Activated CD4-positive, alpha-beta memory T cell treated with anti-CD3 and anti-CD28 coated beads for 36 hours (primary cell): ENCODE measurements at regions not wholly inside any gene's neighbourhood (a gene's known extent, or its start where the extent isn't known, plus 50 kb on each side); places are given as distances from the start of the nearest gene placed in this dataset.

ENCODE experiments used
- CTCF ChIA-PET: fragments of 350-600 bp; sonication (Branson Sonifier 250); formaldehyde crosslinking; loops from one replicate; lab custom pipeline; 2021; ENCODE audit warnings: antibody characterized with exemption, inconsistent platforms; lab: Charles Lee
- POLR2A ChIA-PET: fragments of 350-600 bp; sonication (Branson Sonifier 250); formaldehyde crosslinking; loops from one replicate; lab custom pipeline; 2021; ENCODE audit warnings: antibody characterized with exemption; lab: Charles Lee
- DNase-seq: peaks from one replicate; pipeline ENCODE4 v3.0.0-alpha.2; 2020
- H3K27ac Mint-ChIP-seq: one replicate; pipeline ENCODE4 v1.8.0; 2021; ENCODE audit warnings: mixed read lengths
- H3K27me3 Mint-ChIP-seq: one replicate; pipeline ENCODE4 v1.8.0; 2021; ENCODE audit warnings: mixed read lengths
- H3K36me3 Mint-ChIP-seq: one replicate; pipeline ENCODE4 v1.8.0; 2021; ENCODE audit warnings: mixed read lengths
- H3K4me1 Mint-ChIP-seq: one replicate; pipeline ENCODE4 v1.8.0; 2021; ENCODE audit warnings: low read depth, mixed read lengths
- H3K4me3 Mint-ChIP-seq: one replicate; pipeline ENCODE4 v1.8.0; 2021; ENCODE audit warnings: mild to moderate bottlenecking, mixed read lengths
- H3K9me3 Mint-ChIP-seq: one replicate; pipeline ENCODE4 v1.8.0; 2021; ENCODE audit warnings: mixed read lengths
- intact Hi-C: fragments of 100-400 bp; cut with micrococcal nuclease; formaldehyde crosslinking; loops from one replicate; pipeline ENCODE4 v1.15.1; 2023

DNA sequence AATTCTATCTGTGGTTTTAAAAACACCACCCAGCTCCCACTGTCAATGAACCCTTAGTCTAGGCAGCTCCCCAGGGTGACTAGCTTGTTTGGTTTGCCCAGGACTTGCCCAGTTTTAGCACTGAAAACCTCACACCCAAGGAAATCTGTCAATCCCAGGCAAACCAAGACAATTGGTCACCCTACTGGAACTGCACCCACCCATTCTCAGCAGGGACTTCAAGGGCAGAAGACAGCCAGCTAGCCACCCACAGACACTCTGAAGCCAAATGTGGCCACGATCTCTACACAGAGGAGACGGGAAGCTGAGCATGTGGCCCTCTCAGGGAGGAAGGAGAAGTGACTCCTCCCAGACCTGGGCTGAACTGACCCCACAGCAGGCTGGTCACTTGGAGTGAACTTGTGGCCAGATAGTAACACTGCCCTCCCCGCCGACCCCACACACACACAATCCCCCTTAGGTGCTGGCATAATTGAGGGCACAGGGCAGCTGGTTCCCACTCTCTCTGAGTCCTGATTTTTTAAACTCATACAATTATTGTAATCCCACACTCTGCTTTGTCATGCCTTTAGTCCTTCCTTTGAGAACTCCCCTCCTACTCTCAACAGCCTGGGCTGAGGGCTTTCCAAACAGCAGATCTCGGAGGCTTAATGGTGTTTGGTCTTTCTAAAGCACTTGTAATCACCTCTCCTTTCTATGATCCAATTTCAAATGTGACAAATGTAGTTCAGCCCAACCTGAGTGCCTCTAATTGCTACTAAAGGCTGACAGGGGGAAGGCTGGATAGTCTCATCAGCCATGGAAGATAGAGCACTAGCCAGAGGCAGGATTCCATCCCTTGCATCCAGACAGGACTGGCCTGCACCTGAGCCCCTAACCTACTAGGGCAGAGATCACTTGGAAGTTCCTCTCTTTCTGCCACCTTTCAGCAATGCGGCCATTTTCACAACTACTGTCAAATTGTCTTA is 74.7 kb upstream of the DRD2 start:
- H3K9me3 Mint-ChIP-seq = no peaks in the 10 kb centered on the region

DNA sequence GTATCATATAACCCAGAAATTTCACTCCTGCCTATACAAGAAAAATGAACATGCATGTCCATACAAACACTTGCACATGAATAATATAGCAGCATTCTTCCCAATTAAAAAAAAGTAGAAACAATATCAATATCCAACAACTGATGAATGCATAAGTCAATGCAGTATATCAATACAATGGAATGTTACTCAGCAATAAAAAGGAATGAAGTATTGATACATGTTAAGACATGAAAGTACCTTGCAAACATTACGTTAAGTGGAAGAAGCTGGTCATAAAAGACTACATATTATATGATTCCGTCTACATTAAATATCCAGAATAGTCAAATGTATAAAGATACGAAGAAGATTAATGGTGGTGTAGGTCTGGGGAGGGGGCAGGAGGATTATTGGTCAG is 73.9 kb upstream of the DRD2 start:
- no peak overlapping the region for H3K27ac Mint-ChIP-seq
- POLR2A ChIA-PET = no interaction called here
- no peaks in the 10 kb centered on the region for H3K36me3 Mint-ChIP-seq
- H3K9me3 Mint-ChIP-seq = no peaks in the 10 kb centered on the region
- H3K4me1 Mint-ChIP-seq = no peaks in the 10 kb centered on the region
- H3K4me3 Mint-ChIP-seq = no peak overlapping the region
- H3K27me3 Mint-ChIP-seq = peaks cover 19% of the 10 kb centered on the region
- intact Hi-C loops = no loop called here
- DNase-seq = no peak
- CTCF ChIA-PET = no interaction called here

More for the DNA sequence above, 74.7 kb upstream of the DRD2 start:
- DNase-seq = no peak
- Mint-ChIP-seq H3K27ac (no peak overlapping the region), H3K36me3 (no peaks in the 10 kb centered on the region), H3K4me3 (no peak overlapping the region), H3K4me1 (no peaks in the 10 kb centered on the region), H3K27me3 (peaks cover 19% of the 10 kb centered on the region)
- ChIA-PET CTCF (no interaction called here), POLR2A (no interaction called here)
- intact Hi-C loops = no loop called here

DNA sequence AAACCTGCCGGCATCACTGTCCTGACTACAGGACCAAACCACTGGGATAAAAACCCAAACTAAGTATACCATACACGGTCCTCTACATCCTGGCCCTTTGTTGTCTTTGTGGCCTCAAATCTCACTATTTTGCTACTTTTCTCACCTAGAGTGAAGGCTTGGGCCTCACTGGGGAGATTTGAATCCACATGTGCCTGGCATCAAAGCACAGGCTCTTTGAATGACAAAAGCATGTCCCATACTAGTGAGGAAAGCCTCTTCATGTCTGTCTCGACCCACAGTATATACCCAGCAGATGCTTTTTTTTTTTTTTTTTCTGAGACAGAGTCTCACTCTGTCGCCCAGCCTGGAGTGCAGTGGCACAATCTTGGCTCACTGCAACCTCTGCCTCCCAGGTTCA is 72.5 kb upstream of the DRD2 start:
- Mint-ChIP-seq H3K27me3 (peaks cover 19% of the 10 kb centered on the region), H3K4me3 (no peak overlapping the region), H3K4me1 (no peaks in the 10 kb centered on the region), H3K9me3 (no peaks in the 10 kb centered on the region), H3K36me3 (no peaks in the 10 kb centered on the region), H3K27ac (no peak overlapping the region)
- intact Hi-C loops = no loop called here
- no peak for DNase-seq
- POLR2A ChIA-PET = no interaction called here
- CTCF ChIA-PET = no interaction called here

DNA sequence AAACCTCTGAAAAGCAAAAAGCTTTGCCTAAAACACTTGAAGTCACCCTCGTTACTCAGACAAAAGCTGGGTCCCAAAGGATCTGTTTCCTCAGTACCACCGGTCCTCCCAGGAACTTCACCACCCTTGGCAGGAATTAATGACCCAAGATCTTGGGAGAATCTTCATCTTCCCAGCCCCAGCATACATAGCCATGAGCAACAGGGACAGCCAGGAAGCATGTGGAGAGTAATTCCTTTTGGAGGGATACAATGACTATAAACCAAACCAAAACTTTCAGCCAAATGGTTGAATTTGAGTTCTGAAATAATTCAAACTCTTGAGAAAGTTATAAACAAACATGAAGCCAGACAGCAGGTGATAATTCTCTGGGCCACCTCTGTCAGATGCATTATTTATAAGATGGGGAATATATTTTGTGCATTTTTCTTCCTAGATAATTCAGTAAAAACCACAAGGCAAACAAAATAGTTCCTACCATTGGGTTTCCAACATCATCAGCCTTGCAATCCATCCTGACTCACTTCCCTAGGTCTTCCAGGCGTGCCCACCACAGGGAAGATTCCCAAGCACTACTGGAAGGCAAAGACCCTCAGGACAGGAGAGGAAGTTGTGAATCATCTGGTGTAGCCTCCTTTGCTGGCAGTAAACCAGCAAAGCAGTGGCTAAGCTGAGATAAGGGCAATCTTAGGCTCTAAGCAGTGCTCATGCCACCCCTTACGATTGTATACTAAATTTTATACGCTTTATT is 71.7 kb upstream of the DRD2 start:
- H3K4me1 Mint-ChIP-seq = no peaks in the 10 kb centered on the region
- no peaks in the 10 kb centered on the region for H3K9me3 Mint-ChIP-seq
- H3K27me3 Mint-ChIP-seq = peaks cover 22% of the 10 kb centered on the region
- ChIA-PET CTCF (no interaction called here), POLR2A (no interaction called here)
- no peak for DNase-seq
- no peak overlapping the region for H3K27ac Mint-ChIP-seq
- H3K36me3 Mint-ChIP-seq = no peaks in the 10 kb centered on the region
- intact Hi-C loops = no loop called here
- H3K4me3 Mint-ChIP-seq = no peak overlapping the region

DNA sequence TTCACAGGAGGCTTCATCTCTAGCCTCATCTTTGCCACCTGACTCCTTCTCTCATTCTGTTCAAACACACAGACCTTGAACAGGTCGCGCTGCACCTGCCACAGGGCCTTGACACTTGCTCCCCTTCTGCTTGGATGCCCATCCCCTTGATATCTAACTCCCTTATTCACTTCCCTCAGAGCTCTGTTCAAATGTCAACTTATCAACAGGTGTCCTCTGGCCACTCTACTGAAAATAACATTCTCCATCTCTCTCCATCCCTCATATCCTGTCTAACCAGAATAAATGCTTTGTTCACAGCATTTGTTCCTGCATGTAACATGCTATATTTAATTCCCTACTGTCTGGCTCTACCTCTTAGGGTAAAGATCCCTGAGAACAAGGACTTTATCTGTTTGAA is 67.2 kb upstream of the DRD2 start:
- ChIA-PET POLR2A (no interaction called here), CTCF (no interaction called here)
- no peak overlapping the region for H3K27ac Mint-ChIP-seq
- no peaks in the 10 kb centered on the region for H3K4me1 Mint-ChIP-seq
- H3K4me3 Mint-ChIP-seq = no peak overlapping the region
- H3K9me3 Mint-ChIP-seq = no peaks in the 10 kb centered on the region
- intact Hi-C loops = no loop called here
- no peaks in the 10 kb centered on the region for H3K36me3 Mint-ChIP-seq
- DNase-seq = no peak
- peaks cover 12% of the 10 kb centered on the region for H3K27me3 Mint-ChIP-seq

DNA sequence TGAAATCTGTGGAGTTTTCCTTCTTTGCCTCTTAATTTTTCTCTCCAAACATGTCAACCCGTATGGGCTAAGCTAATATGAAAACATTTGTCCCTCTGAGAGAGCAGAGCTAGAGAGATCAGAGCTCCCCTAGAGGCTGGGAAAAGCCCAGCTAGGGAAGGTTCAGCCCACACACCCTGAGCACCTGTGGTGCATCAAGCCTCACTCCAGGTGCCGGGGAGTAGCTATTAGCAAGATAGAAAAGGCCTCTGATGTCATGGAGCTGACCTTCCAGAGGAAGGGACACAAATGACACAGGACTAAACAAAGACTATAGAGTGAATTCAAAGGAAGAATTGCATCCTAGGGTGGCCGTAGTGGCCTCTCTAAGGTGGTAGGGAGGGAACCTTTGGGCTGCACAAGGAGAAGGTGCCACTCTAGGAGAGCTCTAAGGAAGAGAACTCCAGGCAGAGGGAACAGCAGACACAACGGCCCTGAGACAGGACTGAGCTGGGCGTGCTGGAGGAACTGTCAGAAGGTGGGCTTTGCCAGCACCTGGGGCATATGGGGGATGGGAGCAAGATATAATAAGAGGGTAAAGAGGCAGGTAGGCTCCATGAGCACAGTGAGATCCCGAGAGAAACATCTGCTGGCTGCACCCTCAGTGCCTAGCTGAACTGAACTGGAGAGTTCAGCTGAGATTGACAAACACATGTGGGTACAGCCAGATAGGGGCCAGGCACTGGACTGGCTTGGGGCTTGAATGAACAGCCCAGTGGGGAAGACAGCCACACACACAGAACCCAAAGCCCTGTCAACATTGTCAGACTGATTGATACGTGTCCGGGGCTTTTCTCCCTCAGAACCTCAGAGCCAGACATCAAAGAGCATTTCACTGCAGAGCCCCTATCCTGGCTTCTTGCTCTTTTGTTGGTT is 65.5 kb upstream of the DRD2 start:
- peaks cover 8% of the 10 kb centered on the region for H3K27me3 Mint-ChIP-seq
- no peaks in the 10 kb centered on the region for H3K4me1 Mint-ChIP-seq
- no peak for DNase-seq
- ChIA-PET POLR2A (no interaction called here), CTCF (interaction anchor here (1.2 to 1.6 kb wide), 2 partner anchors 46 to 236 kb away, joined by 3 to 4 read pairs; no protein-coding TSS in a partner anchor)
- no peaks in the 10 kb centered on the region for H3K36me3 Mint-ChIP-seq
- H3K9me3 Mint-ChIP-seq = no peaks in the 10 kb centered on the region
- H3K4me3 Mint-ChIP-seq = no peak overlapping the region
- no peak overlapping the region for H3K27ac Mint-ChIP-seq
- intact Hi-C loops = no loop called here

DNA sequence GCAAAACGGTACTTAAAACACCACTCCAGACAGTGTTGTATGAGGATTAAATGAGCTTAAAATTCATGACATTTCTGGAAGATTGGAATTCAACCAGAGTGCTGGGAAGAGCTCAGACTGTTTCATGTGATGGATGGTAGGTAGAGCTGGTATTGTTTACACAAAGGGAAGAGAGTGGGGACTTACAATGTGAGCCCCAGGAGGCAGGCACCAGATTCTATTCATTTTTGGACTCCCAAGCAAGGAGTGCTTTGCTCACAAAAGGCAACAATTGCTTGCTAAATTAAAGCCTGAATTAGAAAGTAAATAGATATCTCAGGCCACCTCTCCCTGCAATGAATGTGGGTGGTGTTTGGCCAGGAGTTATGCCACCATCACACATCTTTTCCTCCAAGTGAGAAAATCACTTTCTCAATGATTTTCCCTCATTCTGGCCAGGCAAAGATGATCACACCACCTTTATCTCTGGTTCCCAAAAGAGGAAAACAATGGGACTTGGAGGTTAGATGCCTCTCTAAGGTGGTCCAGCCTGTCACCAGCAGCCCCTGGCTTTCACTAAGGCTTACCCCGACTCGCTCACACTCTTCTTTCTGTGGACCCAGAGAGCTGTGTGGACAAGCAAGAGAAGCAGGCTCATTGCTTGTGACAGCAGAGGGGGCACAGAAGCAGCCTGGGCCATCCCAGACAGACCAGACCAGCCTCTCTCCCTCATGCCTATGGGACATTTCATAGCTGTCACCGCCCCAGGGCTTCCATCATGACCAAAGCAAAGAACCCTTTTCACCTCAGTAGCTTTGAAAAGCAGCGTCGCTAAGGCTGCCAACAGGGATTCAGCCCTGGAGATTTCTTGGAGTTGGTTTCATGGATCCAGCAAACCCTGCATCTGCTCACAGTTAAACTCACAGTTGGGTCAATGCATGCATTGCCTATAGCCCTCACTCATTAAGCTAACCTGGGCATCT is 63.5 kb upstream of the DRD2 start:
- CTCF ChIA-PET = no interaction called here
- Mint-ChIP-seq H3K4me1 (no peaks in the 10 kb centered on the region), H3K36me3 (no peaks in the 10 kb centered on the region), H3K27me3 (peaks cover 11% of the 10 kb centered on the region), H3K4me3 (no peak overlapping the region), H3K9me3 (no peaks in the 10 kb centered on the region), H3K27ac (no peak overlapping the region)
- POLR2A ChIA-PET = no interaction called here
- DNase-seq = no peak
- intact Hi-C loops = no loop called here

DNA sequence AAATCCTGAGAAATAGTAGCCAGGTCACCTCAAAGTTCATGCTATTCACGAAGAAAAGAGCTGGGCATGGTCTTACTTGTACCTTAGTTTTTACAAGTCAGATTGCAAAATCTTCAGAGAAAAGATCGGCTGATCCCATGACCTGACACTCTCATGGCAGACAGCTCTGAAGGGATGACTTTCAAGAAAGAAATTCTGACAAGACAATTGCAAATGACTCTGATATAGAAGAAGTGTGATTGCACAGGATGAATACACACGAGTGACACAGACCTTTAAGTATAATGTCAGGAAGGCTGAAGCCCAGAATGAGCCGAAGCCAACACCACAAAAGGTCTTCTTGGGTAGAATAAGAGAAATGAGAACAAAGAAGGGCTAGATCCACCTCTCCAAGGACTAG is 59.4 kb upstream of the DRD2 start:
- Mint-ChIP-seq H3K4me1 (no peaks in the 10 kb centered on the region), H3K27ac (no peak overlapping the region), H3K36me3 (no peaks in the 10 kb centered on the region), H3K4me3 (no peak overlapping the region), H3K9me3 (no peaks in the 10 kb centered on the region), H3K27me3 (peaks cover 18% of the 10 kb centered on the region)
- POLR2A ChIA-PET = no interaction called here
- CTCF ChIA-PET = interaction anchor here (0.8 to 4.8 kb wide), 2 partner anchors 226 to 230 kb away, joined by 3 to 41 read pairs; no protein-coding TSS in a partner anchor
- no peak for DNase-seq
- intact Hi-C loops = no loop called here

DNA sequence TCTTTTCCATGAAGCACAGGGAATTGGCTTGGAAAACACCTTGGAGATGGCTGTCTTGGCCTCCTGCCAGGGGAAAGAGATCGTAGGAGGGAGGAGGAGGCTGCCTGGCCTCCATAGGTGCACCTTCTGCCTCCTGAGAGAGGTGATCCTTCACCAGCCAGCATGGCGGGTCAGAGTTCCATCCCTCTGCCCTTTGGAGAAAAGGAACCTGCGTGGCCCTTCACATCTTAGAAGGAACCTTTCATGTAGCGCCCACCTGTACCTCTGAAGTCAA is 58.2 kb upstream of the DRD2 start:
- Mint-ChIP-seq H3K27ac (no peak overlapping the region), H3K36me3 (no peaks in the 10 kb centered on the region), H3K4me3 (no peak overlapping the region), H3K27me3 (peaks cover 18% of the 10 kb centered on the region), H3K9me3 (no peaks in the 10 kb centered on the region), H3K4me1 (no peaks in the 10 kb centered on the region)
- ChIA-PET POLR2A (no interaction called here), CTCF (interaction anchor here (0.9 to 4.8 kb wide), 6 partner anchors 12 to 234 kb away, joined by 3 to 41 read pairs (median 4); no protein-coding TSS in a partner anchor)
- intact Hi-C loops = no loop called here
- DNase-seq = no peak

DNA sequence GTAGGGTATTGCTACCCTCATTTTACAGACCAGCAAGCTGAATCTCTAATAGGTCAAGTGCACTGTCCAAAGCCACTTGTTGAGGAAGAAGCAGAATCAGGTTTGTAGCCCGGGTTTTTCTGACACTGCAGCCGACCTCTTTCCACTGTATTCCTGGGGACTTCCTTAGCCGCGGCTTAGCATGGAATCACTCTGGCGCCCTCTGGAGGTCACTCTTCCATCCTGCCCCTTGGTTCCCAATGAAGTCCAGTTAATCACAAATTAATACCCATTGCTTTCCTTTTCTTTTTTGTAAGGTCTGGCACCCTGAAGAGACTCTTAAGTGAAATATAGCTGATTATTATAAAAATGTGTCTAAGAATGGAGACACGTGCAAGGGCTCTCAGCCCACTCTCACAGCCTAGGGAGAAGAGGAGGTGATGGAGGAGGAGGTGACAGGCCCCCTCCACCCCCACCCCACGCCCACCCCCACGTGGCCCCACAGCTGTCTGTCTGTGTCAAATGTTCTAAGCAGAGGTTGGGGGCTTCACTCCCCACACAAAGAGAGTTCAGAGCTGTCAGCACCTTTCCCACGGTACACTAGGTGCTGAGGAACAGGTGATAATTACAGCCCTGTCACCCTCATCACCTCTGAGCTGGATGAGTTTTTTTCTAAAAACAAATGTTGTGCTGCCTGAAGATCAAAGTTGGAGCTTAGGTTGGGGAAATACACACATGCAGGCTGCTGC is 57.7 kb upstream of the DRD2 start:
- POLR2A ChIA-PET = no interaction called here
- H3K4me1 Mint-ChIP-seq = no peaks in the 10 kb centered on the region
- intact Hi-C loops = loop anchor here (1.0 kb wide), 1 partner anchor 228 kb away; no protein-coding TSS in a partner anchor
- no peaks in the 10 kb centered on the region for H3K9me3 Mint-ChIP-seq
- CTCF ChIA-PET = interaction anchor here (0.9 to 4.8 kb wide), 9 partner anchors 11 to 945 kb away, joined by 3 to 41 read pairs (median 4); no protein-coding TSS in a partner anchor
- DNase-seq = peak; percentile 69
- peaks cover 18% of the 10 kb centered on the region for H3K27me3 Mint-ChIP-seq
- no peaks in the 10 kb centered on the region for H3K36me3 Mint-ChIP-seq
- no peak overlapping the region for H3K4me3 Mint-ChIP-seq
- H3K27ac Mint-ChIP-seq = no peak overlapping the region
